ENCODE measurements at regions not wholly inside any gene's neighbourhood (a gene's known extent, or its start where the extent isn't known, plus 50 kb on each side); places are given as distances from the start of the nearest gene placed in this dataset.
"Not testable (repeated sequence)": the region's sequence is repeated elsewhere in the genome, so short reads cannot be mapped to it uniquely, and the experiment has no call there.

- no peak for DNase-seq
Observed at GRCh38 chr3:40877631-40878463, 321.5 kb upstream of the CTNNB1 start.

GRCh38 chr3:40878464-40878905 lies 320.8 kb upstream of the CTNNB1 start:
- ATAC-seq: no peak
- H3K9me3 Mint-ChIP-seq: peaks cover 0 to 1% (median 0%) of the 10 kb centered on the region in 9 donors
- no peak overlapping the region for H3K27ac Mint-ChIP-seq
- no peaks in the 10 kb centered on the region for H3K36me3 Mint-ChIP-seq
- no peak for DNase-seq
- H3K4me3 Mint-ChIP-seq: no peak overlapping the region
- POLR2A ChIA-PET: no interaction called here
- no peaks in the 10 kb centered on the region for H3K4me1 Mint-ChIP-seq
- H3K27me3 Mint-ChIP-seq: peaks cover 0 to 10% (median under 1%) of the 10 kb centered on the region in 5 donors

More at GRCh38 chr3:40877631-40878463, 321.5 kb upstream of the CTNNB1 start:
- no peak for ATAC-seq
- H3K27me3 Mint-ChIP-seq: peaks cover 0 to 10% (median 1%) of the 10 kb centered on the region in 5 donors
- H3K4me3 Mint-ChIP-seq: no peak overlapping the region
- H3K27ac Mint-ChIP-seq: no peak overlapping the region
- H3K4me1 Mint-ChIP-seq: no peaks in the 10 kb centered on the region
- peaks cover 0 to 1% (median 0%) of the 10 kb centered on the region in 9 donors for H3K9me3 Mint-ChIP-seq
- POLR2A ChIA-PET: no interaction called here
- H3K36me3 Mint-ChIP-seq: no peaks in the 10 kb centered on the region

DNA sequence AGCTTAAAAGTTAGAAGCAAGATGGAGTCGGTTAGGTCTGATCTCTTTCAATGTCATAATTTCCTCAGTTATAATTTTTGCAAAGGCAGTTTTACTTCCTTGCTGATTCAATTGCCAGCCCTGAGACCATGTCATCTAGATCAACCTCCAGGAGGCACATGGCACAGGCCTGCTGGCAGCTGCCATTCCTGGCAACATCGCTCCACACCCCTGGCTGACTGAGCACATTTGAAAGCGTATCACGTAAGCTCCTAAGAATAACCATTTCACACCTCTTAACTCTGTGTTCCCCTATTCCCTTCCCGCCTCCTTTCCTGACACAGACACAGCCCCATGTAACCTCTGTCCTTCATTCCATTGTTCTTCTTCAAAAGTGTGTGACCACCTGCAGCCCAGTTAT lies 313.9 kb upstream of the CTNNB1 start:
- peaks cover 0 to 1% (median 0%) of the 10 kb centered on the region in 9 donors for H3K9me3 Mint-ChIP-seq
- H3K4me3 Mint-ChIP-seq: no peak overlapping the region
- no peak for DNase-seq

GRCh38 chr3:40886660-40887425 lies 312.5 kb upstream of the CTNNB1 start:
- no peaks in the 10 kb centered on the region for H3K9me3 Mint-ChIP-seq
- H3K4me3 Mint-ChIP-seq: no peak overlapping the region
- no peaks in the 10 kb centered on the region for H3K36me3 Mint-ChIP-seq
- no peak overlapping the region for H3K27ac Mint-ChIP-seq
- no peaks in the 10 kb centered on the region for H3K4me1 Mint-ChIP-seq
- no peak for DNase-seq
- POLR2A ChIA-PET: no interaction called here
- H3K27me3 Mint-ChIP-seq: peaks cover 0 to 8% (median 3%) of the 10 kb centered on the region in 5 donors
- no peak for ATAC-seq

More for the DNA sequence above, 313.9 kb upstream of the CTNNB1 start:
- POLR2A ChIA-PET: no interaction called here
- H3K4me1 Mint-ChIP-seq: no peaks in the 10 kb centered on the region
- peaks cover 0 to 8% (median 2%) of the 10 kb centered on the region in 5 donors for H3K27me3 Mint-ChIP-seq
- no peak for ATAC-seq
- H3K27ac Mint-ChIP-seq: no peak overlapping the region
- no peaks in the 10 kb centered on the region for H3K36me3 Mint-ChIP-seq

DNA sequence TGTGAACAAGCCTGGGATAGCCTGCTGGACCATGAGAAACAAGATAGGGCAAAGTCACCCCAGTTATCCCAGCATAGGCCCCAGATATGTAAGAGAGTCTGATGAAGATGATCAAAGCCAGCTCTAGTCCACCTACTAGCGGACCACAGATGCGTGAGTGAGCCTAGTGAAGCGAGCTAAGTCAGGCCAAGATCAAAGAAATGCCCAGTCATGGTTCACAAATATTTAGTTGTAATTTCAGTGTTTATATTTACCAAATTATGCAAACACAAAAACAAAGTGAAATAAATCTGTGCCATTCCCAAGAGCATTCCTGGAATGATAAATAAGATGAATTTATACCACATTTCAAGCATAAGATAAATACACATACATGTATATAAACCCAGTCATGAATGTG lies 308.1 kb upstream of the CTNNB1 start:
- H3K9me3 Mint-ChIP-seq: no peaks in the 10 kb centered on the region
- H3K27ac Mint-ChIP-seq: no peak overlapping the region
- POLR2A ChIA-PET: no interaction called here

GRCh38 chr3:40895109-40895508 lies 304.2 kb upstream of the CTNNB1 start:
- no peaks in the 10 kb centered on the region for H3K9me3 Mint-ChIP-seq
- no peak overlapping the region for H3K4me3 Mint-ChIP-seq
- no peak for DNase-seq
- no peaks in the 10 kb centered on the region for H3K36me3 Mint-ChIP-seq
- POLR2A ChIA-PET: no interaction called here
- ATAC-seq: no peak
- H3K27me3 Mint-ChIP-seq: peaks cover 0 to 15% (median 1%) of the 10 kb centered on the region in 5 donors
- H3K27ac Mint-ChIP-seq: no peak overlapping the region
- peaks cover 0 to 1% (median 0%) of the 10 kb centered on the region in 4 donors for H3K4me1 Mint-ChIP-seq

More for the DNA sequence above, 308.1 kb upstream of the CTNNB1 start:
- H3K27me3 Mint-ChIP-seq: peaks cover 1 to 15% (median 6%) of the 10 kb centered on the region in 5 donors
- no peaks in the 10 kb centered on the region for H3K36me3 Mint-ChIP-seq
- ATAC-seq (no peak), DNase-seq (no peak)
- no peaks in the 10 kb centered on the region for H3K4me1 Mint-ChIP-seq
- H3K4me3 Mint-ChIP-seq: no peak overlapping the region

DNA sequence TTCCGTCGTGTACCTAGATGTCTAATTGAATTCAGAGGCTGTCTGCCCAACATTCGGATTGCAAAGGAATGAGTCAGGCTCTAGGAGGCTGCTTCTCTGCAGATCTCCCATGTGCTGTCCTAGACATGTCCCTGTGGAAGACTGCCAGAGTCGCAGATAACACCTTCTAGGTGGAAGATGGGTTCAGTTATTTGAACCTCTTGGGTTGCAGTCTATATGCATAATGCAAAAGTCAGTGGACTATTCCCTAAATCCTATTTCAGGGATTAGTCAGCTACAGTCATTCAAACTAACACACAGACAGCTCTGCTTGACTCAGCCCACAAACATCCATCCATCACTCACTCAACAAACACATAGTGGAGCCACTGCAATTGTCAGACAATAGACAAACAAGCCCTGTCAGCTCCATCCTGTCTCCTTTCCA lies 300.0 kb upstream of the CTNNB1 start:
- Mint-ChIP-seq H3K4me3 (no peak overlapping the region), H3K4me1 (peaks cover 0 to 1% (median 0%) of the 10 kb centered on the region in 4 donors), H3K27ac (no peak overlapping the region), H3K36me3 (no peaks in the 10 kb centered on the region), H3K27me3 (peaks cover 0 to 1% (median 0%) of the 10 kb centered on the region in 5 donors), H3K9me3 (peaks cover 0 to 2% (median 0%) of the 10 kb centered on the region in 9 donors)
- POLR2A ChIA-PET: no interaction called here
- ATAC-seq: no peak
- DNase-seq: no peak

GRCh38 chr3:40901298-40901697 lies 298.0 kb upstream of the CTNNB1 start:
- peaks cover 0 to 1% (median 0%) of the 10 kb centered on the region in 4 donors for H3K4me1 Mint-ChIP-seq
- no peaks in the 10 kb centered on the region for H3K27me3 Mint-ChIP-seq
- H3K9me3 Mint-ChIP-seq: peaks cover 0 to 5% (median 2%) of the 10 kb centered on the region in 9 donors
- POLR2A ChIA-PET: no interaction called here
- no peaks in the 10 kb centered on the region for H3K36me3 Mint-ChIP-seq
- DNase-seq: no peak
- no peak overlapping the region for H3K27ac Mint-ChIP-seq
- ATAC-seq: no peak
- H3K4me3 Mint-ChIP-seq: no peak overlapping the region

GRCh38 chr3:40901796-40902195 lies 297.5 kb upstream of the CTNNB1 start:
- DNase-seq (no peak), ATAC-seq (no peak)
- Mint-ChIP-seq H3K4me3 (no peak overlapping the region), H3K36me3 (no peaks in the 10 kb centered on the region), H3K27ac (no peak overlapping the region), H3K4me1 (peaks cover 0 to 1% (median 0%) of the 10 kb centered on the region in 4 donors), H3K27me3 (no peaks in the 10 kb centered on the region), H3K9me3 (peaks cover 0 to 5% (median 2%) of the 10 kb centered on the region in 9 donors)
- POLR2A ChIA-PET: no interaction called here

DNA sequence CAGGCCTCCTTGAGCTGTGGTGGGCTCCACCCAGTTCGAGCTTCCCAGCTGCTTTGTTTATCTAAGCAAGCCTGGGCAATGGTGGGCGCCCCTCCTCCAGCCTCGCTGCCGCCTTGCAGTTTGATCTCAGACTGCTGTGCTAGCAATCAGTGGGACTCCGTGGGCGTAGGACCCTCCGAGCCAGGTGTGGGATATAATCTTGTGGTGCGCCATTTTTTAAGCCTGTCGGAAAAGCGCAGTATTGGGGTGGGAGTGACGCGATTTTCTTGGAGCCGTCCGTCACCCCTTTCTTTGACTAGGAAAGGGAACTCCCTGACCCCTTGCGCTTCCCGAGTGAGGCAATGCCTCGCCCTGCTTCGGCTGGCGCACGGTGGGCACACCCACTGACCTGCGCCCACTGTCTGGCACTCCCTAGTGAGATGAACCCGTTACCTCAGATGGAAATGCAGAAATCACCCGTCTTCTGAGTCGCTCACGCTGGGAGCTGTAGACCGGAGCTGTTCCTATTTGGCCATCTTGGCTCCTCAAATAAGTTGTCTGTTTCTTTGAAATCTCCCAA lies 291.3 kb upstream of the CTNNB1 start:
- POLR2A ChIA-PET, H3K4me3 Mint-ChIP-seq, H3K4me1 Mint-ChIP-seq, DNase-seq, H3K9me3 Mint-ChIP-seq, H3K27ac Mint-ChIP-seq, H3K36me3 Mint-ChIP-seq, ATAC-seq: not testable (repeated sequence)
- H3K27me3 Mint-ChIP-seq: peaks cover 2 to 17% (median 4%) of the 10 kb centered on the region in 5 donors

DNA sequence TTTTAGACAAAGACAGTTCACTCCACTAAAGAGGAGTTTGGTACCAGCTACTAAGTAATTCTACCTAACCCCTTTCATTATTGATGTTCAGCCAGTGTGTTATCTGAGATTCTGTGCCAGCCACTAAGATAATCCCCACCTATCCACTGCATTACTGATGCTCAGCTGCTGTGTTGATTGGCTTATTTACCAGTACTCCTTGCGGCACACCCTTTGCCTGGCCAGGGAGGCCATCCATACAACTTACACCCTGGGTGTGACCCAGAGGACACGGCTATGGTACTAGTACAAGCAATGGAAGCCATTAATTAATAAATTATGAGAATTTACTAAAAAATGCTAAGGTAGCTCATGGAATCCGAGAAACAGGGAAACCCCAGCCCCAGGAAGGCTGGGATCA lies 290.7 kb upstream of the CTNNB1 start:
- DNase-seq (no peak), ATAC-seq (no peak)
- Mint-ChIP-seq H3K9me3 (peaks cover 0 to 5% (median 2%) of the 10 kb centered on the region in 9 donors), H3K4me3 (no peak overlapping the region), H3K36me3 (no peaks in the 10 kb centered on the region), H3K27ac (no peak overlapping the region), H3K4me1 (no peaks in the 10 kb centered on the region), H3K27me3 (peaks cover 2 to 23% (median 4%) of the 10 kb centered on the region in 5 donors)
- POLR2A ChIA-PET: no interaction called here

DNA sequence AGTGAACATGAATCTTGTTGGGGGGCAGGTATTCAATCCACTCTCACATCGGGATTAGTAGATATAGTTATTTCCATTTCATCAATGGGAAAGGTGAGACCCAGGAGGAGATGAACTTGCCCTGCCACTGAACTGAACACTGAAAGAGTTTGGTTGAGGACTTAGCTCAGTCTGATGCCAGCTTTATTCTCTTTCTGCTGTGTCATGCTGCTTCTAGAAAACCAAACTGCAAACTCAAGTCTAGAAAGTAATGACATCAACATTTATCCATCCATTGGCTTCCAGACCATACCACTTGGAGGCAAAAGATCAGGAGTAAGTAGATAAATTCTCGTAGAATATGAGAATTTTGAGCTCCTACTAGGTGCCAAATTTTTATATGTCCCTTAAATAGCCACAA lies 288.0 kb upstream of the CTNNB1 start:
- no peak for DNase-seq
- Mint-ChIP-seq H3K27me3 (peaks cover 2 to 23% (median 4%) of the 10 kb centered on the region in 5 donors), H3K9me3 (peaks cover 0 to 3% (median 0%) of the 10 kb centered on the region in 9 donors), H3K4me1 (no peaks in the 10 kb centered on the region), H3K36me3 (no peaks in the 10 kb centered on the region), H3K4me3 (no peak overlapping the region), H3K27ac (no peak overlapping the region)
- ATAC-seq: no peak
- POLR2A ChIA-PET: no interaction called here

DNA sequence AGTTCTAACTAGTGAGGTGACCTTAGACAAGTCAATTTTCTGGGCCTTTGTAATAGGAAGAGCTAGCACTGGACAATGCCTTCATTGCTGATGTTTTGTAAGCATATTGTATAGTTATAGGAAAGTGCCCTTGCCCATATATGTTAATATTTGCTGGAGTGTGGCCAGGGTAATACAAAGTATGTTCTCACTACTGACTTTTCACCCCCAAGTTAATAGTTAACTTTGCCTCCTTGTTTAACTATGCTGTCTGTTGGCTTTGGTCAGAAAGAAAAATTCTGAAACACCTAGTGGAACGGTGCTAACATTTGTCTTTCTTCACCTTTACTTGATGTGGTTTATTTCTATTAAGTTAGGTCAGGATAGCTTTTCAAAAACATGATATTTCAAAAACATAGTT lies 287.4 kb upstream of the CTNNB1 start:
- POLR2A ChIA-PET: no interaction called here
- ATAC-seq (no peak), DNase-seq (no peak)
- Mint-ChIP-seq H3K4me3 (no peak overlapping the region), H3K27ac (no peak overlapping the region), H3K9me3 (peaks cover 0 to 3% (median 0%) of the 10 kb centered on the region in 9 donors), H3K36me3 (no peaks in the 10 kb centered on the region), H3K27me3 (peaks cover 2 to 23% (median 4%) of the 10 kb centered on the region in 5 donors), H3K4me1 (no peaks in the 10 kb centered on the region)
